ENCODE measurements at regions not wholly inside any gene's neighbourhood (a gene's known extent, or its start where the extent isn't known, plus 50 kb on each side); places are given as distances from the start of the nearest gene placed in this dataset.

- TF ChIP-seq CTCF (IDR thresholded peaks at IDR 0.05) = no peak
- TF ChIP-seq POLR2A (IDR thresholded peaks at IDR 0.05) = no peak
These were observed 158.1 kb downstream of the RBFOX3 start for GRCh38 chr17:79452706-79453105.
